NCI-H128 (cell line): ENCODE measurements at regions not wholly inside any gene's neighbourhood (a gene's known extent, or its start where the extent isn't known, plus 50 kb on each side); places are given as distances from the start of the nearest gene placed in this dataset.
A peak's percentile ranks its signal among the peaks of the same experiment; 100 is the strongest.
"Not testable (repeated sequence)": the region's sequence is repeated elsewhere in the genome, so short reads cannot be mapped to it uniquely, and the experiment has no call there.

ENCODE experiments used
- DNase-seq: peaks from one replicate; lab custom pipeline; 2025; ENCODE audit not compliant: unreplicated experiment; lab: John Stamatoyannopoulos, UW

GRCh38 chr4:127000110-127000509, 632.6 kb upstream of the INTU start:
- no peak for DNase-seq

- no peak for DNase-seq
These were observed 631.9 kb upstream of the INTU start for GRCh38 chr4:127000846-127001245.

GRCh38 chr4:127001933-127002332, 630.8 kb upstream of the INTU start:
- DNase-seq: no peak

- no peak for DNase-seq
These were observed 626.3 kb upstream of the INTU start for GRCh38 chr4:127006446-127006877.

- DNase-seq: no peak
These were observed 625.5 kb upstream of the INTU start for GRCh38 chr4:127007305-127007704.

- no peak for DNase-seq
These were observed 620.2 kb upstream of the INTU start for GRCh38 chr4:127012549-127012948.

- no peak for DNase-seq
These were observed 617.1 kb upstream of the INTU start for GRCh38 chr4:127015667-127016117.

- DNase-seq: no peak
These were observed 614.4 kb upstream of the INTU start for GRCh38 chr4:127018381-127018780.

GRCh38 chr4:127020831-127021230, 611.9 kb upstream of the INTU start:
- DNase-seq: not testable (repeated sequence)

- DNase-seq: no peak
These were observed 596.5 kb upstream of the INTU start for GRCh38 chr4:127036296-127036695.

GRCh38 chr4:127045861-127046260, 586.9 kb upstream of the INTU start:
- DNase-seq: no peak

GRCh38 chr4:127047930-127048329, 584.8 kb upstream of the INTU start:
- DNase-seq: no peak

- DNase-seq: no peak
These were observed 584.2 kb upstream of the INTU start for GRCh38 chr4:127048376-127049044.

GRCh38 chr4:127049526-127049925, 583.2 kb upstream of the INTU start:
- no peak for DNase-seq

- no peak for DNase-seq
These were observed 580.0 kb upstream of the INTU start for GRCh38 chr4:127052742-127053141.

GRCh38 chr4:127055357-127055756, 577.4 kb upstream of the INTU start:
- peak; percentile 2 for DNase-seq

GRCh38 chr4:127069675-127070074, 563.1 kb upstream of the INTU start:
- DNase-seq: no peak

- no peak for DNase-seq
These were observed 561.3 kb upstream of the INTU start for GRCh38 chr4:127071443-127071842.

- DNase-seq: no peak
These were observed 552.6 kb upstream of the INTU start for GRCh38 chr4:127080141-127080540.

- no peak for DNase-seq
These were observed 551.7 kb upstream of the INTU start for GRCh38 chr4:127081041-127081440.

- no peak for DNase-seq
These were observed 549.8 kb upstream of the INTU start for GRCh38 chr4:127082986-127083385.

GRCh38 chr4:127084666-127085065, 548.1 kb upstream of the INTU start:
- DNase-seq: no peak

- no peak for DNase-seq
These were observed 535.7 kb upstream of the INTU start for GRCh38 chr4:127097061-127097460.
